Neural cell (in vitro differentiated cells): ENCODE measurements at regions not wholly inside any gene's neighbourhood (a gene's known extent, or its start where the extent isn't known, plus 50 kb on each side); places are given as distances from the start of the nearest gene placed in this dataset.

ENCODE experiments used
- EZH2 ChIP-seq: fragments of 200-600, 300-800 bp; shearing (Covaris generic), sonication (generic); IDR thresholded peaks from 2 replicates; pipeline ENCODE4 v1.6.1; 2014; ENCODE audit warnings: antibody characterized with exemption, low read length, borderline replicate concordance, mild to moderate bottlenecking; ENCODE audit not compliant: insufficient read depth, poor library complexity, severe bottlenecking
- TF ChIP-seq, protein P1 (sequence below): fragments of 450-650 bp; IDR thresholded peaks from 2 replicates; pipeline ENCODE4 v1.5.1; 2014; ENCODE audit warnings: antibody characterized with exemption, mild to moderate bottlenecking, moderate library complexity; ENCODE audit not compliant: poor library complexity, severe bottlenecking
- TF ChIP-seq, protein P2 (sequence below): IDR thresholded peaks from 2 replicates; pipeline ENCODE4 v1.6.1; 2012; ENCODE audit warnings: borderline replicate concordance

DNA sequence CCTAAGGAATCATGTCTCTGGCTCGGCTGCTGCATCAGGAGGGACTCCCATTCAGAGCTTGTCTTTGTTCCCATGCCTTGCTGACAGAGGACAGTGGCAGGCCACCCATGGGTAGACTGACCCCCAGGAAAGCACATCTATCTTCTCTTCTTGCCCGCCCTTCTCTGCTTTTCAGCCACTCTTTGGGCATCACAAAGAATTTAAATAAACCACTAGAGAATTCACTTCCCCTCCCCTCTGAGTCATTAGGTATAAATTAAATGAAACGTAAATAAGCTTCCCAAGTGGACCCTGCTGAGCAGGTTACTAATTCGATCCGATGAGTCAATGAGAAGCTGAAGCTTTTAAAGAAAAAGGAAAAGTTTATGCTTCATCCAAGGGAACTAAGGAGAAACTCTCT lies 97.0 kb downstream of the DRD1 start:
- TF ChIP-seq, protein P1, sequence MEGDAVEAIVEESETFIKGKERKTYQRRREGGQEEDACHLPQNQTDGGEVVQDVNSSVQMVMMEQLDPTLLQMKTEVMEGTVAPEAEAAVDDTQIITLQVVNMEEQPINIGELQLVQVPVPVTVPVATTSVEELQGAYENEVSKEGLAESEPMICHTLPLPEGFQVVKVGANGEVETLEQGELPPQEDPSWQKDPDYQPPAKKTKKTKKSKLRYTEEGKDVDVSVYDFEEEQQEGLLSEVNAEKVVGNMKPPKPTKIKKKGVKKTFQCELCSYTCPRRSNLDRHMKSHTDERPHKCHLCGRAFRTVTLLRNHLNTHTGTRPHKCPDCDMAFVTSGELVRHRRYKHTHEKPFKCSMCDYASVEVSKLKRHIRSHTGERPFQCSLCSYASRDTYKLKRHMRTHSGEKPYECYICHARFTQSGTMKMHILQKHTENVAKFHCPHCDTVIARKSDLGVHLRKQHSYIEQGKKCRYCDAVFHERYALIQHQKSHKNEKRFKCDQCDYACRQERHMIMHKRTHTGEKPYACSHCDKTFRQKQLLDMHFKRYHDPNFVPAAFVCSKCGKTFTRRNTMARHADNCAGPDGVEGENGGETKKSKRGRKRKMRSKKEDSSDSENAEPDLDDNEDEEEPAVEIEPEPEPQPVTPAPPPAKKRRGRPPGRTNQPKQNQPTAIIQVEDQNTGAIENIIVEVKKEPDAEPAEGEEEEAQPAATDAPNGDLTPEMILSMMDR, result no peak
- TF ChIP-seq, protein P2, sequence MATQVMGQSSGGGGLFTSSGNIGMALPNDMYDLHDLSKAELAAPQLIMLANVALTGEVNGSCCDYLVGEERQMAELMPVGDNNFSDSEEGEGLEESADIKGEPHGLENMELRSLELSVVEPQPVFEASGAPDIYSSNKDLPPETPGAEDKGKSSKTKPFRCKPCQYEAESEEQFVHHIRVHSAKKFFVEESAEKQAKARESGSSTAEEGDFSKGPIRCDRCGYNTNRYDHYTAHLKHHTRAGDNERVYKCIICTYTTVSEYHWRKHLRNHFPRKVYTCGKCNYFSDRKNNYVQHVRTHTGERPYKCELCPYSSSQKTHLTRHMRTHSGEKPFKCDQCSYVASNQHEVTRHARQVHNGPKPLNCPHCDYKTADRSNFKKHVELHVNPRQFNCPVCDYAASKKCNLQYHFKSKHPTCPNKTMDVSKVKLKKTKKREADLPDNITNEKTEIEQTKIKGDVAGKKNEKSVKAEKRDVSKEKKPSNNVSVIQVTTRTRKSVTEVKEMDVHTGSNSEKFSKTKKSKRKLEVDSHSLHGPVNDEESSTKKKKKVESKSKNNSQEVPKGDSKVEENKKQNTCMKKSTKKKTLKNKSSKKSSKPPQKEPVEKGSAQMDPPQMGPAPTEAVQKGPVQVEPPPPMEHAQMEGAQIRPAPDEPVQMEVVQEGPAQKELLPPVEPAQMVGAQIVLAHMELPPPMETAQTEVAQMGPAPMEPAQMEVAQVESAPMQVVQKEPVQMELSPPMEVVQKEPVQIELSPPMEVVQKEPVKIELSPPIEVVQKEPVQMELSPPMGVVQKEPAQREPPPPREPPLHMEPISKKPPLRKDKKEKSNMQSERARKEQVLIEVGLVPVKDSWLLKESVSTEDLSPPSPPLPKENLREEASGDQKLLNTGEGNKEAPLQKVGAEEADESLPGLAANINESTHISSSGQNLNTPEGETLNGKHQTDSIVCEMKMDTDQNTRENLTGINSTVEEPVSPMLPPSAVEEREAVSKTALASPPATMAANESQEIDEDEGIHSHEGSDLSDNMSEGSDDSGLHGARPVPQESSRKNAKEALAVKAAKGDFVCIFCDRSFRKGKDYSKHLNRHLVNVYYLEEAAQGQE, result no peak
- no peak for TF ChIP-seq EZH2
